Mesodermal cell (in vitro differentiated cells): ENCODE measurements at regions not wholly inside any gene's neighbourhood (a gene's known extent, or its start where the extent isn't known, plus 50 kb on each side); places are given as distances from the start of the nearest gene placed in this dataset.
"Not testable (repeated sequence)": the region's sequence is repeated elsewhere in the genome, so short reads cannot be mapped to it uniquely, and the experiment has no call there.

Experiments used
- H3K27ac ChIP-seq: 2 replicates; pipeline ENCODE4 v1.7.0; 2013; ENCODE audit warnings: mild to moderate bottlenecking, low read depth, low read length, moderate library complexity; ENCODE audit not compliant: severe bottlenecking
- H3K36me3 ChIP-seq: 2 replicates; pipeline ENCODE4 v1.7.1; 2013; ENCODE audit warnings: mild to moderate bottlenecking, low read length, moderate library complexity; ENCODE audit not compliant: control insufficient read depth, insufficient read depth
- H3K4me1 ChIP-seq: one replicate; pipeline ENCODE4 v1.7.1; 2013; ENCODE audit warnings: mild to moderate bottlenecking, low read length; ENCODE audit not compliant: insufficient read depth, control insufficient read depth, poor library complexity, severe bottlenecking
- H3K4me3 ChIP-seq: 2 replicates; pipeline ENCODE4 v1.7.0; 2013; ENCODE audit warnings: low read length, control low read depth, mild to moderate bottlenecking; ENCODE audit not compliant: insufficient read depth, poor library complexity, severe bottlenecking; ENCODE audit errors: extremely low read depth
- H3K9me3 ChIP-seq: 2 replicates; pipeline ENCODE4 v1.7.1; 2013; ENCODE audit warnings: mild to moderate bottlenecking, low read length, moderate library complexity; ENCODE audit not compliant: control insufficient read depth
- WGBS, 2 experiments: methylation state at CpG; one replicate each; pipeline ENCODE4 v1.1.5; 2013; ENCODE audit warnings: missing lambda C conversion rate in 2 of 2; ENCODE audit not compliant: insufficient coverage in 2 of 2; 5-methylcytosine and 5-hydroxymethylcytosine counted together

DNA sequence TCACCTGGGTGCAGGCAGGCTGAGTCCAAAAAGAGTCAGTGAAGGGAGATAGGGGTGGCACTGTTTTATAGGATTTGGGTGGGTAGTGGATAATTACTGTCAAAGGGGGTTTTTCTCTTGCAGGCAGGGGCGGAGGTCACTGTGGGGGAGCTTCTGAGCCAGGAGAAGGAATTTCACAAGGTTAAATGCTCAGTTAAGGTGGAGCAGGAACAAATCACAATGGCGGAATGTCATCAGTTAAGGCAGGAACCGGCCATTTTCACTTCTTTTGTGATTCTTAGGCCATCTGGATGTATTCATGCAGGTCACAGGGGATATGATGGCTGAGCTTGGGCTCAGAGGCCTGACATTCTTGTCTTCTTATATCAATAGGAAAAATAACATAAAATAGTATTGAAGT, 69.7 kb upstream of the SIRPG start:
- H3K4me1 ChIP-seq, H3K36me3 ChIP-seq, H3K27ac ChIP-seq, H3K4me3 ChIP-seq, H3K9me3 ChIP-seq: not testable (repeated sequence)
- WGBS, 2 experiments = 75 to 82% methylated on average over 3 of the region's 3 CpGs

DNA sequence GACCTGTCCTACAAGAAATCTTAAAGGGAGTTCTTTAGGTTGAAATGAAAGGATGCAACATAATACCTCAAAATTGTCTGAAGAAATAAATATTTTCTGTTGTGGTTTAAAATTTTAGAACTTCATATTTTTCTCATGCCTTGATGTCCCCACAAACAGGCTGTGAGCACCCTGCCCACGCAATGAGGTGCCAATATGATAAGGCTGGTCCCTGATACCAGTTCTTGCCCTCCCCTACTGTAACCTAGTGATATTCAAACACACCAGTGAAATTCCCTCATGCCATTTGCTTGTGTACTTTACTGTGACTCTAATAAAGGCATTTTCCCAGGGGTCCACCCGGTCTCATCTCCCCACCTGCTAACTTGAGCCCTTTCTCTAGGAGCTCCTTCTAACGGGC, 67.3 kb upstream of the SIRPG start:
- Histone ChIP-seq H3K36me3 (no peaks in the 10 kb centered on the region), H3K4me3 (no peak overlapping the region), H3K9me3 (no peaks in the 10 kb centered on the region), H3K27ac (no peak overlapping the region), H3K4me1 (no peaks in the 10 kb centered on the region)
- WGBS, 2 experiments = 84% methylated on average over 2 of the region's 3 CpGs; no CpG with 5 or more reads in 1 of the 2 experiments

DNA sequence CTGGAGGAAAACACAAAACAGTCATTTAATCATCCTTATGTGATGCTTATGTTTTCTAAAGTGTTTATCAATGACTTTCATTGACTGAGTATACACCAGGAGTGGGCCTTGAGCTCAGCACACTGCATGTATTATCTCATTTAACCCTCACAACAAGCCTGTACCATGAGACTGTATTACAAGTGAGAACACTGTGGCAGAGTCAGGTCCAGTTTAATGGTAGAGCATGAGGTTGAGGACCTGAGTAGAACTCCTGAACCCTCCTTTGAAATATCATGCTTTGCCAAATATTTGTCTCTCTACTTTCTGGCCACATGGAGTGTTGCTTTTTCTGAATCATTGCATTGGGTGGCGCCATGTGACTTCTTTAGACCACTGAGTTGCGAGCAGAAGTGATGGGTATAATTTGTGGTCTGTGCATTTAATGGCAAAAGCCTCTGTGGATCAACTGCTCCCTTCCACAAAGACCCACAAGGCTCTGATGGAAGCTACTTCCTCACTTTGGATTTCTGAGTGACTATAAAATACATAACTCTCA, 65.0 kb upstream of the SIRPG start:
- 75 to 83% methylated on average over 1 to 2 of the region's 2 CpGs for WGBS, 2 experiments
- no peaks in the 10 kb centered on the region for H3K4me1 ChIP-seq
- H3K36me3 ChIP-seq = no peaks in the 10 kb centered on the region
- H3K27ac ChIP-seq = no peak overlapping the region
- no peaks in the 10 kb centered on the region for H3K9me3 ChIP-seq
- H3K4me3 ChIP-seq = no peak overlapping the region

DNA sequence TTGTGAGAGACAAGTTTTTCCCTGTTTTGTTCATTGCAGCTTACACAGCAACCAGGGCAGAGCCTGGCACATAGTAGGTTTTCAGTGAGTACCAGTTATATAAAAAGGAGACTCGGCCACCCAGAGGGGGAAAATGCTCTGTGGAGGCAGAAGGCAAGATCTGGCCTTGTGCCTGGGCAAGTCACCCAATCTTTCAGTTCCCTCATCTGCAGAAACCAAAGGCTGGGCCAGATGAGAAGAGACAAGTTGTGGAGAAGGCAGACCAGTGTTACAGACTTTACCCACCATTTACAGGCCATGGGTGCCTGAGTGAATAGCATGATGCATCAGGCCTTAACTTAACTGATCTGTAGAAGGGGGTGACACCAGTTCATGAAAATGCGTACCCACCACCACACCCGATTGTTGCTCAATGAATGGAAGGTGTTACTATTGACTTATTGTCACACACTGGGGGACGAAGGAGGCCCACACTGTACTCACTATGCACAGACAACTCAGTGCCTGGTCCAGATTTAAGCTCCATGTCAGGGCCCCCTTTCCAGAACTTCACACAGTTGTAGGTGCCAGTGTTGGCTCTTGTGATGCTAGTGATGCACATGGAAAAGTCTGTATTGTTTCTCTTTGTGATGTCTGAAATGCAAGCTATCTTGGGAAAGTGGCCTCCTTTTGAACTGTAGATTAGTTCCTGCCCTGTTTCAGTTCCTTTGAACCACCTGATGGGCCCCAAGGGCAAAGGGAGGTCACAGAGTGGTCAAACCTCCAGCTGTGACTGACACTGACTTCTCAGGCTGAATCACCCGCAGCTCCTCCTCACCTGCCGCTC, 64.3 kb upstream of the SIRPG start:
- H3K27ac ChIP-seq = no peak overlapping the region
- no peaks in the 10 kb centered on the region for H3K9me3 ChIP-seq
- WGBS, 2 experiments = 58 to 75% methylated on average over 1 to 3 of the region's 6 CpGs
- H3K4me1 ChIP-seq = no peaks in the 10 kb centered on the region
- H3K36me3 ChIP-seq = no peaks in the 10 kb centered on the region
- no peak overlapping the region for H3K4me3 ChIP-seq

DNA sequence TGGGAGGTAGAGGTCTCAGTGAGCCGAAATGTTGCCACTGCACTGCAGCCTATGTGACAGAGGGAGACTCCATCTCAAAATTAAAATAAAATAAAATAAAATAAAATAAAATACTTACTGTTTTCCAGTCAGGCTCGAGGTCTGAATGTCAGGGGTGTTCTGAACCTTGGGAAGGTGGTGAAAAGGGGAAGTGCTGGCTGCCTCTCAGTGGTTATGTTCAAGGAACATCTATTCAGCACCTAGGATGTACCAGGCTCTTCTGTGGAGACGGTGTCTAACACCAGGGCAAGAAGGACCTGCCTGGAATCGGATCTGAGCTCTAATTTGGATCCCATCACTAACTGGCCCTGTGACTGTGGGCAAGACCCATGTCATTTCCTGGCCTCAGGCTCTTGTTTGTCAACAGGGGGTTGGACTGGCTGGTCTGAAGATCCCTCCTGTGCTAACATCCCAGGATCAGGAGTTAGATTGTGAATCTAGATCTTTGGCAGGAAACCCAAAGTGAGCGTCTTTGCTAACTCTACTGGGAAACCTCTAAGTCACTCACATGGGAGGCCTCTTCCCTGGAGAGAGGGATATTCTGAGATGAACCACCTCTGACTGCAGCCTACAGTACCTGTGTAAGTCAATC, 63.4 kb upstream of the SIRPG start:
- Histone ChIP-seq H3K9me3 (no peaks in the 10 kb centered on the region), H3K4me3 (no peak overlapping the region), H3K4me1 (no peaks in the 10 kb centered on the region), H3K27ac (no peak overlapping the region), H3K36me3 (no peaks in the 10 kb centered on the region)
- 64 to 83% methylated on average over 2 to 3 of the region's 5 CpGs for WGBS, 2 experiments

DNA sequence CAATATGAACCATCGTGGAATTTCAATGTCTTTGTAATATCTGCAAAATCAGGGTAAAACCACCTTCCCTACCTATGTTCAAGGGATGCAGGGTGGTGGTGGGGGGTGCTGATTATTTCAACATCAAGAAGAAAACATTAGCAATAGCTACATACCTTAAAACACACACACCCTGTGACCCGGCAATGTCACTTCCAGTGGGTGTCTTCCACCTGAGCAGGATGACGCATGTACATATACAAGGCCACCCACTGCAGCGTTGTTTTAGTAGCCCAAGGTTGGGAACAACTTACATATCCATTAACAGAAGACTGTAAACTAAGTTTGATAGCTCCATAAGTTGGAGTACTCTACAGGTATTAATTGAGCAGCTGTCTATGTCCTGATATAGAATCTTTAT, 62.6 kb upstream of the SIRPG start:
- H3K36me3 ChIP-seq = no peaks in the 10 kb centered on the region
- 100% methylated on average over 2 of the region's 4 CpGs; no CpG with 5 or more reads in 1 of the 2 experiments for WGBS, 2 experiments
- H3K27ac ChIP-seq = no peak overlapping the region
- no peaks in the 10 kb centered on the region for H3K4me1 ChIP-seq
- H3K4me3 ChIP-seq = no peak overlapping the region
- no peaks in the 10 kb centered on the region for H3K9me3 ChIP-seq

DNA sequence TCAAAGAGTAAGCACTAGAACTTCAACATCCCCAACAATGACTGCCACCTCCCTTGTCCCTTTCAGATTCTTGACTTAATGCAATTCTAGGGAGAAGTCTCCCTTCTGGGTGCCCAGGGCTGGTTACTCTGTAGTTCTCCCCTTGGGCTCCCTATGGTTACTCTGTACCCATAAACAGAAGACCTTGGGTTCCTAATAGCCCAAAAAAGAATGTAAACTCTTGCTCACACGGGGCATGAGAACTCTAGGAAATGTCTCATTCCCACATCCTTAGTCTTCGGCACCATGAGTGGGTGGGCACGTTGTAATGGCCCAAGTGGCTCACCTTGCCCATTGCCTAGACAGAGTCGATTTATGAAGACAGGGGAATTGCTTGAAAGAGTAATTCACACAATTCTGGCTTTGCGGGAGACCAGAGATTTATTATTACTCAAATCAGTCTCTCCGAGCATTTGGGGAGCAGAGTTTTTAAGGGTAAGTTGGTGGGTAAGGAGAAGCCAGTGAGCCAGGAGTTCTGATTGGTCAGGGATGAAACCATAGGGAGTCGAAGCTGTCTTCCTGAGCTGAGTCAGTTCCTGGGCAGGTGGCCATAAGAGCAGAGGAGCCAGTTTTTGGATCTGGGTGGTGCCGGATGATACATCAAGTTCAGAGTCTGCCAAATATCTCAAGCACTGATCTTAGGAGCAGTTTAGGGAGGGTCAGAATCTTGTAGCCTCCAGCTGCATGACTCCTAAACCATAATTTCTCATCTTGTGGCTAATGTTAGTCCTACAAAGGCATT, 61.2 kb upstream of the SIRPG start:
- Histone ChIP-seq H3K9me3 (no peaks in the 10 kb centered on the region), H3K36me3 (no peaks in the 10 kb centered on the region), H3K4me3 (no peak overlapping the region), H3K27ac (no peak overlapping the region), H3K4me1 (no peaks in the 10 kb centered on the region)
- 88 to 93% methylated on average over 6 to 7 of the region's 8 CpGs for WGBS, 2 experiments

DNA sequence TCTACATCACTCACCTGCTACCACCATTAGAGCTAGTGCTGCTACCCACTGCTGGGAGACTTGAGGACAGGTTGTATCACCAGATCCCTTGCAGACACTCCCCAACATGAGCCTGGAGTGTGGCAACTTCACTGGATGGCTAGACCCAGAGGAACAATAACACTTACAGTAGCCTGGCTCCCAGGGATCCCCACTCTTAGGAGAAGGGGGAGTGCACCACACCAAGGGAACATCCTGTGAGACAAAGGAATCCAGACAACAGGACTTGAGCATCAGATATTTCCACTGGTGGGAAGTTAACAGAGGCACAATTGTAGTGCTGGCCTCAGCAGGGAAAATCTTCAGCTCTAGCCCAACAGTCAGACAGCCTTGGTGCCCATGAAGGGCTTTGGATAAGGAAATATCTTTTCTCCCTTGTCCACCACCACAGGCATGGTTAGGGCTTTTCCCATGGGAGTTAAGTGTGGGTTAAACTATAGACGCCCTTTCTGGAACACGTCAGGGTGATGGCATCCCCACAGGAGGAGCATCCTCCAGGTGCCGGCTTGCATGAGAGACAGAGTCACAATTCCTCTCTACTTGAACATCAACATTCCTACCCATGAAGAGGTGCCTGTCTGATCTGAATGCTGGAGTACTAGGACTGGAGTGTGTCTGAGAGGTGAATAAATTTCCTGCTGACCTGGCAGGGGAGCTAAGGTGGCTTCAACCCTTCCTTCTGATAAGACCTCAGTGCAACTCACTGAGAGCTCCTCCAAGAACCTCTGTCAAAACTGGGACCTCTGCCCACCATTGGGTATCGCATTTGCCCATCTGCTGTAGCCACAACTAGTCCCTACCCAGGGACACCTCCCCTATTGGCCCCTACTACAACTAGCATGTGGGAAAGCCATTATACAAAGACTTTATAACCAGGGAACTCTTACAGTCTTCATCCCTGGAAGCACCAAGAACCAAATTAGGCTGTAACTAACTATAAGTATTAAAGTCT, 55.4 kb upstream of the SIRPG start:
- Histone ChIP-seq H3K4me3 (no peak overlapping the region), H3K4me1 (no peaks in the 10 kb centered on the region), H3K36me3 (no peaks in the 10 kb centered on the region), H3K27ac (no peak overlapping the region), H3K9me3 (no peaks in the 10 kb centered on the region)
- WGBS, 2 experiments = 92 to 100% methylated on average over 1 to 2 of the region's 4 CpGs

DNA sequence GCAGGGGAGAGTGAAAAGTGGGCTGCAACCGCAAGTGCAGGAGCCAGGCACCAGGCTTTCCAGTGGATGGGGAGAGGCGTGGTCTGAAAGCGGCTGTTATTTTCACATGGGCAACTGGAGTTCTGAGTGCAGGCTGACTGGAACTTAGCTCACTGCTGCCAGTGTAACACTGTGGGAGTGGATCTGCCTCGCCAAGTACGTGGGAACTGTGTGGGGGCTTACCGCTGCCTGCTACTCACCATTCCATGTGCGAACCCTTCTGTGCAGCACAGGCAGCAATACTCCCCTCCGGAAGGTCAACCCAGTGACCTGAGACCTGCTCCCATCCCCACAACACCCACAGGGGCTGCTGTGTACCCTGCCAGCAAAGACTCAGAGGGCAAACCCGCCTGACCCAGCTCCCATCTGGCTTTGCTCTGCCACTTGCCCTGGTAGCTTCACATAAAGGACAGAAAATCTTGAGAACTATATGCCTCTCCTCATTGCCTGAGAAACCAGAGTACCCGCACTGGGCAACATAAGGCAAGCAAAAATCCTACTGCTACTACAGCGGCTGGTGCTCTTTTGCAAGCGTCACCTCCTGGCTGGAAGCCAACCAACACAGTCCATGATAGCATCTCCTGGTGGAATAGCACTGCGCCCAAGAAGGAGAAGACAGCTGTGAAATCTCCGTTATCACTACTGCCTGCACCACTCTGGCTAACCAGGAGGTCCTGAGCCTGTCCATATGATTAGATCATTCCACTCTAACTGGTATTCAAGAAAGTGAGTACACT, 54.4 kb upstream of the SIRPG start:
- no peaks in the 10 kb centered on the region for H3K36me3 ChIP-seq
- WGBS, 2 experiments = 89 to 95% methylated on average over 12 to 13 of the region's 14 CpGs

More for the DNA sequence above, 54.4 kb upstream of the SIRPG start:
- no peak overlapping the region for H3K27ac ChIP-seq
- no peaks in the 10 kb centered on the region for H3K9me3 ChIP-seq
- no peaks in the 10 kb centered on the region for H3K4me1 ChIP-seq
- H3K4me3 ChIP-seq = no peak overlapping the region
